22Rv1 (cell line): ENCODE measurements at regions not wholly inside any gene's neighbourhood (a gene's known extent, or its start where the extent isn't known, plus 50 kb on each side); places are given as distances from the start of the nearest gene placed in this dataset.
A peak's percentile ranks its signal among the peaks of the same experiment; 100 is the strongest.

Experiments
- H3K27ac ChIP-seq: fragments of 450-650 bp; 2 replicates; pipeline ENCODE4 v1.5.1; 2017
- ZFX ChIP-seq: fragments of 450-650 bp; IDR thresholded peaks from 2 replicates; pipeline ENCODE4 v1.6.1; 2017; ENCODE audit warnings: antibody characterized with exemption, borderline replicate concordance
- TF ChIP-seq, protein P1 (sequence below): fragments of 450-650 bp; IDR thresholded peaks from 2 replicates; pipeline ENCODE4 v1.5.1; 2017; ENCODE audit warnings: mild to moderate bottlenecking

DNA sequence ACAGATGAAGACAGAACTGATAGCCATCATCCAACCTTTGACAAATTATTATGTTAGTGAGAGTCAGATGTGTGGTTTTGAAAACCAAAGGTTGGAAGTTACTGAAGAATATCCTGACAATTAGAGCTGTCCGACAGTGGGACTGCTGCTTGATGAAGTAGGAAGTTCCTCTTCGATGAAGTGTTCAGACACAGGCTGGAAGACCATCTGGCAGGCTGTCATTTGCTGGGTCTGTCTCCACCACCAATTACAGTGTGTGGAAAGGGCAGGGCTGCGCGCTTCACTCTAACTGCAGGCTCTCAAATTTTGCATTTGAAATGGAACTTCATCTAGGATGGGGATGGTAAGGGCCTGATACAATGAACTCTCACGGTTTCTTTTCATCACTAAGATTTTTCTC is 313.8 kb downstream of the PIK3C3 start:
- no peak overlapping the region for H3K27ac ChIP-seq
- TF ChIP-seq, protein P1, sequence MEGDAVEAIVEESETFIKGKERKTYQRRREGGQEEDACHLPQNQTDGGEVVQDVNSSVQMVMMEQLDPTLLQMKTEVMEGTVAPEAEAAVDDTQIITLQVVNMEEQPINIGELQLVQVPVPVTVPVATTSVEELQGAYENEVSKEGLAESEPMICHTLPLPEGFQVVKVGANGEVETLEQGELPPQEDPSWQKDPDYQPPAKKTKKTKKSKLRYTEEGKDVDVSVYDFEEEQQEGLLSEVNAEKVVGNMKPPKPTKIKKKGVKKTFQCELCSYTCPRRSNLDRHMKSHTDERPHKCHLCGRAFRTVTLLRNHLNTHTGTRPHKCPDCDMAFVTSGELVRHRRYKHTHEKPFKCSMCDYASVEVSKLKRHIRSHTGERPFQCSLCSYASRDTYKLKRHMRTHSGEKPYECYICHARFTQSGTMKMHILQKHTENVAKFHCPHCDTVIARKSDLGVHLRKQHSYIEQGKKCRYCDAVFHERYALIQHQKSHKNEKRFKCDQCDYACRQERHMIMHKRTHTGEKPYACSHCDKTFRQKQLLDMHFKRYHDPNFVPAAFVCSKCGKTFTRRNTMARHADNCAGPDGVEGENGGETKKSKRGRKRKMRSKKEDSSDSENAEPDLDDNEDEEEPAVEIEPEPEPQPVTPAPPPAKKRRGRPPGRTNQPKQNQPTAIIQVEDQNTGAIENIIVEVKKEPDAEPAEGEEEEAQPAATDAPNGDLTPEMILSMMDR: no peak
- TF ChIP-seq ZFX: no peak

DNA sequence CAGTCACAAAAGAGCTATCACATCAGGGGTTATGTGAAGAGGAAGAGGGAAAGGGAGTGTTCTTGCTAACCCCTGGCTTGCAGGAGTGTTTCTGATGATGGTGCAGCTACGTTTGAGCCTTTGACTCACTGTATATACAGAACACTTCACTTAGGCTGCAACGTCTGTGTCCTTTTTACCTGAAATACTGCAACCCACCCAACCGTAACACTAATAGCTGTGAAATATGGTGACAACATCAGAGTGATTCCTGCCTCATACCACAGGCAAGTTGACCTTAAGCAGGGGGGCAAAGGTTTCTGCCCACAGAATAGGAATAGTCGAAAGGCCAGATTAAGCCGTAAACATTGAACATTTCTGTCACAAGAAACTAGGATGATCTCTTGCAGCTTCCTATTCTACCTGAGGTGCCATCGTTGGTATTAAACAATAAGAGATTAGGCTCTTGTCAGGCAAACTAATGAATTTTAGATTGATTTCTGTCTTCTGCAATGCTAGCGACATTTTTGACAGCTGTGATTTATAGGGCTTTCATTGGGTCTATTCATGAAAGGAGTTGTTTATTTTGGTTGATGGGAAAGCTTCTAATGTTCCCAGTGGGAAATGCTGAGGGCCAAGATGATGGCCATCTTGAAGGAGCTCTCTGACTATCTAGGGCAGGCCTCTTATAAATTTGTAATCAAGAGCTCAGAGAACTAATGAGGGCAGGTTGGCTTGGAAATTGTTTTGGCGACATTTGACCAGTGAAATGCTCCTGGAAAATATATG is 316.8 kb downstream of the PIK3C3 start:
- TF ChIP-seq ZFX: no peak
- TF ChIP-seq, protein P1: no peak
- no peak overlapping the region for H3K27ac ChIP-seq

DNA sequence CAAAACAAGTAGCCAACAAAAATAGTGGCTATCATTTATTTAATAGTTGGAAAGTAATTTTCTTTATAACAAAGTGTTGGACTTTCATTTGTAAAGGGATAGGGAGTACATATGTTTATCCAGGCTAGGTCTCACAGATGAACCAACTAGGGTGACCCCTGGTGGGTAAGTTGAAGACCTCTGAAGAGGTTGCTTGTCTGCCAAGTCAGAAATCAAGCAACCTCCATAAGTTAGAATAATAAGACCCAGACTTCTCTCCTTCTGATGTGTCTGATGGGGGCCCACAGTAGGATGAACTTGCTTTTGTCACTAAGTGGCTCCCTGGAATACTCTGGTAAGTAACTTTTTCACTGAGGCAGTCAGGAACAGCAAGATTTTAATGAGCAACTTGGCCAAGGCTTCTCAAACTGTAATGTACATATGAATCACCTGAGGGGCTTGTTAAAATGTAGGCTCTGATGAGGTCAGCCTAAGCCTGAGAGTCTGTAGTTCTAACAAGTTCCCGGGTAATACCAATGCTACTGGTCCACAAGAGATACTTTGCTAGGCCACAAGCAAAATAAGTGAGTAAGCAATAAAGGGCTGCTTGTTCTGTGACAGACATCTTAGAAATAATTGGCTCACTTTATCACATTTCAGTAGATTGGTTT is 319.6 kb downstream of the PIK3C3 start:
- peak overlapping the region; percentile 52 for H3K27ac ChIP-seq
- TF ChIP-seq, protein P1: peak; percentile 24
- TF ChIP-seq ZFX: no peak

DNA sequence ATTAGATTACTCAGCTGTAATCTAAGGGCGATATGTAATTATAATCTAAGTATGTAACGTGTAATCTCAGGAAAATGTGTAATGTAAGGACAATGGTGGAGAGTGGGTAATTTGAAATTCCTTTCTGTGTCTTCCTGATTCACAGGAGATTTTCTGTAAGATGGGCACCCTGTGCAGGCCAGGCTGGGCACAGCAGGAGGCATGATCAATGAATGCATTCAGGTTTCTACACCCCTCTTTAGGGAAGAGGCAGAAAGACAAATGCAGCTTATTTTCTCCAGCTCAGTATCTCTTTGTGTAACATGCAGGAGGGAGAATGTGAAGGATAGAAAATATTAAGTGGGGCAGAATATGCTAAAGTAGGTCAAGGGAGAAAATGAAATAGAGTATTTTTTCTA is 320.1 kb downstream of the PIK3C3 start:
- TF ChIP-seq, protein P1: no peak
- no peak for TF ChIP-seq ZFX
- H3K27ac ChIP-seq: peak overlapping the region; percentile 52

DNA sequence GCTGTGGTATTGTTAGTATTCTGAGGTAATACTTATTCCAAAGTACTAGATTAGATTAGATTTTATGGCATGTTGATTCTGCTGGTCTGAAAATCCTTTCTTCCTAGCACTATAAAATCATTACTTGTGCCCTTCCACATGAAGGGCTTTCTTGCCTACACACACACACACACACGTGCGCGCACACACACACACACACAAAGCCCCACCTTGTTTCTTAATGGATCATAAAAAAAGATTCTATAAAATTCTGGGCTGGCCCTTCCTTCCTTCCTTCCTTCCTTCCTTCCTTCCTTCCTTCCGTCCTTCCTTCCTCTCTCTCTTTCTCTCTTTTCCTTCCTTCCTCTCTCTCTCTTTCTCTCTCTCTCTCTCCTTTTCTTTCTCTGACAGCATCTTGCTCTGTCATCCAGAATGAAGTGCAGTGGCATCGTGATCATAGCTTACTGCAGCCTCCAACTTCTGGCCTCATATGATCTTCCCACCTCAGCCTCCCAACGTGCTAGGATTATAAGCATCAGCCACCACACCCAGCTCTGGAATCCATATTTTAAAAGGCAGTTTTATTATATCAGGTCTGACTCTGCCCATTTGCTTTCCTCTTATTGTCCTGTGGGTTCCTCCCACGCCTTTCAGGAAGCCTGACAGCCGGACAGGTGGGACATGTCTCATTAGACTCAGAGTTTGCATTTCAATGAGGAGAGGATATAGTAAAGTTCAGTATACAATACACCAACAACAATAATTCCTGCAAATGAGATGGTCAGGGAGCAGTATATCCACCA is 321.1 kb downstream of the PIK3C3 start:
- no peak for TF ChIP-seq ZFX
- TF ChIP-seq, protein P1: no peak
- H3K27ac ChIP-seq: peak overlapping the region; percentile 52

DNA sequence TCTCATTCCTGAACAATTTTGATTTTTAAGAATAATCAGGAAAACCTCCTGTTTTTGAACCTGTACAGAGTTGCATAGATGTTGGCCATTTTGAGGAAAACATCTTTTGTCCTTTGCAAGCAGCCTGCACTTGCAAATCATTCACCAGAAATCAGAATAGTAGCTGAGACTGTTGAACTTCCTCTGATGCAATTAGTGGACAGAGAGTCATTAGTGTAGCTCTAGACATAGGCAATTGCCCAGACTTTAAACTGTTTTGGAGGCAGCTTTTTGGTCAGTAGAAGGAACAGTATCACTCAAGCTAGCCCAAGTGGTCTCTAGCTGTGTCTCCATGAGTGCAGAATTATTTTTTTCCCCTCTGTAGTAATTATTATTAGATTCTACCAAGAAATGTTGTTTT is 326.1 kb downstream of the PIK3C3 start:
- no peak for TF ChIP-seq ZFX
- TF ChIP-seq, protein P1: no peak
- H3K27ac ChIP-seq: no peak overlapping the region

DNA sequence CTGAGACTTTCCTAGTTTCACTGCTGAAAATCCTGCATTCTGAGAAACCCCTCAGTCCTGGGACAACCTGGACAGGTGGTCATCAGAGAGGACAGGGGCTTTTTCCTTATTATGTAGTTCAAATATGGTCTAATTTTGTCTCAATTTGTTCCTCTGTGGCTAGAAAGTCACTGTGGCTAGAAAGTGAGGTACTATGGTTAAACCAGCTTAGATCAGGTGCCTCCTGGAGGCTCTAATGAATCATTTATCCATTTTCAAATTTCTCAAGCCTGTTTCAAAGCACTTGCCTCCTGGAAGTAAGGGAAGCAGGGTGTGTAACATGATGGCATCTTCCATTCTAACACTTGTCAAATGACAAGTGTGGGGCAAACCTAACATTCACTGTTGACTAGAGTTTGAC is 326.8 kb downstream of the PIK3C3 start:
- no peak for TF ChIP-seq ZFX
- TF ChIP-seq, protein P1: no peak
- H3K27ac ChIP-seq: no peak overlapping the region
